GM21619 (cell line): ENCODE measurements at regions not wholly inside any gene's neighbourhood (a gene's known extent, or its start where the extent isn't known, plus 50 kb on each side); places are given as distances from the start of the nearest gene placed in this dataset.

Source experiments
- ATAC-seq: cut with Tn5 transposase; IDR thresholded peaks from one replicate; pipeline ENCODE4 v1.9.1; 2021; ENCODE audit not compliant: unreplicated experiment

GRCh38 chr9:108386032-108386431 is 469.8 kb downstream of the ACTL7B start:
- no peak for ATAC-seq

GRCh38 chr9:108383796-108384195 is 472.0 kb downstream of the ACTL7B start:
- ATAC-seq, result no peak

DNA sequence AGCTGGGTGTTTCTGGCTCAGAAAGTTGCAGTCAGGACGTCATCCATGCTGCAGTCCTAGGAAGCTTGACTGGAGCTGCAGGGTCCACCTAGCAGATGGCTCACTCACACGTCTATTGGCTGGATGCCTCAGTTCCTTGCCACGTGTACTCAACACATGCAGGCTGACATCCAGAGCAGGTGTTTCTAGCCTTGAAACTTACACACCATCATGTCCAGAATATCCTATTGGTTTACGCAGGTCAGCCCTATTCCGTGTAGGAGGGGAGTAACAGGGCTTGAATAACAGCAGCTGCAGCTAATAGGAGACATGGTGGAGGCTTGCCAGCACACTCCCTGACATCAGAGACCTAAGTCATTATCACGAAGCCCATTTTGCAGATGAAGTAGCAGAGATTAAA is 473.5 kb downstream of the ACTL7B start:
- ATAC-seq, result no peak

GRCh38 chr9:108377881-108378280 is 477.9 kb downstream of the ACTL7B start:
- no peak for ATAC-seq

DNA sequence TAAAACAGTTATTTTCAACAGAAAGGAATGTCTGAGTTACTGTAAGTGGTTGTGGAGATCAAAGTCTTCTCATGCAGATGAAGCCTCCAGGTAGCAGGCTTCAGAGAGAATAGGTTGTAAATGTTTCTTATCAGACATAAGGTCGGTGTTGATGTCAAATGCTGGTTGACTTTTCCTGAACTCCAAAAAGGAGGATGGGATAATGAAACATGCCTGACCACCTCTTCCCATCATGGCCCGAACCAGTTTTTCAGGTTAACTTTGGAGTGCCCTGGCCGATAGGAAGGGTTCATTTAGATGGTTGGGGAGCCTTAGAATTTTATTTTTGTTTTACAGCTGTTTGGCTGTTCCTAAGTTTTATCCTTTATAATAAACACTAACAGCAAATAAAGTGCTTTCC is 478.4 kb downstream of the ACTL7B start:
- no peak for ATAC-seq

GRCh38 chr9:108376140-108376539 is 479.6 kb downstream of the ACTL7B start:
- ATAC-seq, result no peak

- ATAC-seq, result no peak
Measured at GRCh38 chr9:108374626-108375025, 481.2 kb downstream of the ACTL7B start.

GRCh38 chr9:108367188-108367587 is 488.6 kb downstream of the ACTL7B start:
- ATAC-seq, result no peak

GRCh38 chr9:108363311-108363710 is 492.5 kb downstream of the ACTL7B start:
- ATAC-seq, result no peak

GRCh38 chr9:108360304-108360703 is 495.5 kb downstream of the ACTL7B start:
- no peak for ATAC-seq

- ATAC-seq, result no peak
Measured at GRCh38 chr9:108356806-108357205, 499.0 kb downstream of the ACTL7B start.

DNA sequence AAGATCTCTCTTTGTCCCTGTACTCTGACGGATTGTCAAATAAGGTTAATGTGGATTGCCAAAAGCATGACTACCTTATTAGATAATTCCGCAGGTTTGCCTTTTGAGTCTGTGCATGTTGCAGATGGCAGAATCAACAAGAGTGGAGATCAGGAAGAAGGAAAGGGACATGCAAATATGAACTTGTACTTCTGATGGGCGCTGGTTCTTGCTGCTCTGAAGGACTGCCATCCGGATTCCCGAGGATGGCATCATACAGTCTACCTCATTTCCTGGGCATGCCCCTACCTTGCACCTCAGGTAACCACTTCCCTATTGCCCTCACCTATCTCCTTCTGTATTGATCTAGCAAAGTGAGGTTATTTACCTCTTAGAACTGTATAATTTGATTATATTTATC is 504.2 kb downstream of the ACTL7B start:
- ATAC-seq, result no peak

DNA sequence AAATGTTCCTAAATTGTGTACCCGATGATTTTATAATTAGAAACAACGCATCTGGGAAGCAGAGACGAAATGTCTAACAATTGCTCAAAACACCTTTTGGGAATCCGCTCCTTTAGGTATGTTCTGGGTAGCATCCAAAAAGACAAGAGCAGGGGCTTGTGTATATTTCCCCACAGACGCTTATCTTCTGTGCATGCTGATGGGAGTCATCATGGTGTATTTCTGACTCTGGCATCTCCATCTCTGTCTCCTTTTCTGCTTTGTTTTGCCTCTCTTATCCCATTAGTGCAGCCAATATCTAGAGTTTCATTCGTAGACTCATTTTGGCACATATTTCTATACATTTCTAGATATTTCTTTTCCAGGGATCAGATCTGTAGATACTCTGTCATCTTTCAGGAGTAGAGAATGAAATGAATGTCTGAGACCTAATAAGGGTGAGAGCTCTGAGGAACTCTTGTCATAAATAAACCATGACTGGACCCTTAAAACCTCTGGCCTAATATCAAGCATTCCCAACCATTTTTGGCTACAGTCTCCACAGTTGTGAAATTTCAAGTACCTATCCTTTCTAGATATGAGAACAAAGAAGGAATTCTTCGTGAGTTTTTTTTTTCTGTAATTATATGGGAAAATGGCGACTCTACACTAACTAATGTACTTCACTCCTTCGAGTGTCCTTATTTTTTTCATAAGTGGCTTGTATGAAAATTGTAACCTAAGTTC is 508.2 kb downstream of the ACTL7B start:
- no peak for ATAC-seq

DNA sequence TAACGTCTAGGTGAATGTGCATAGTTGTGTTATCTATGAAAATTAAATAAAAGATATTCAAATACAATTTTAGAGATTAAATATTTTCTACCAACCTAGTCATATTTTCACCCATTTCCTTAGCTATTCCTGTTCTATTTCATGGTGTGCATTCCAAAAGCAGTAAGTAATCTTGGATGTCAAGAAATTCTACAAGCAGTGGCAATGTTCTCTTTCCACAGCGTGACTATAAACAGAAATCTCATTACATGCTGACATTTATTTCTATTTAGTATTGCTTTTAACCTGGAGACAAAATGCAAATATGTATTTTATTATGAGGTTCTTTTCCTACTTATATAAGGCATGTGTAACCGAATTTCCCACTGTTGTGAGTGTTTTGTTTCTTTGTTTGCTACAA is 510.0 kb downstream of the ACTL7B start:
- no peak for ATAC-seq

DNA sequence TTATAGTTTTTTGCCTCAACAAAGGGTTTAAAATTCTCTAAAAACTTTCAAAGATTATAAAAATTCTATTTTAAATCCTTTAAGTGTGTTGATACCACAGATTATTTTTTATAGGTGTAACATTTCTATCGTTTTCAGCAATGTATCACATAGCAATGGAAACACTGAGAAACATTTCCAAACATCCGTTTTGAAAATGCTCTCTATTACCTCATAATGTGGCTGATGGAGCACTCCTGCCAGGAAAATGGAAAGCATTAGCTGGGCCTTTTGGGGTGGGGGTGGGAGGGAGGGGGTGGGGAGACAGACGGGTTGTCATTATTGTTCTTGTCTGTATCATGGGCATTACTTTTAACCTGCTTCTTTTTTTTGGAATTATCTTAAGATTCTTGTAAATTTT is 516.5 kb downstream of the ACTL7B start:
- no peak for ATAC-seq

DNA sequence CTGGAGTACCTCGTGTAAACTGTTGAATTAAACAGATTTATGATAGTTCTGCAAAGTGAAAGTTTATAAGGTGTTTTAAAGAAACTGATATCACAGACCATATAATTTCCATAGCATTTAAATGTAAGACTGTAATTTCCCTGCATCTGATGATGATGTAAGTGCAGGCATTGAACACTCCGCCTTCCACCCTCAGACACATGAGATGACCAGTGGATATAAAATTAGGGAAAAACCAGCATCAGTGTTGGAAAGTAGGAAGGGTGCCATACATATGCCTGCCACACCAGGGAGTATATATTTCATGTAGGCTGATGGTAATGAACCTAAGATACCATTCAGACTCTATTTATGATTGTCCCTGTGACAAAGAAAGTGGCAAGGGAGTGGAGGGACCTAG is 519.2 kb downstream of the ACTL7B start:
- no peak for ATAC-seq

GRCh38 chr9:108333530-108333983 is 522.2 kb downstream of the ACTL7B start:
- ATAC-seq, result no peak

DNA sequence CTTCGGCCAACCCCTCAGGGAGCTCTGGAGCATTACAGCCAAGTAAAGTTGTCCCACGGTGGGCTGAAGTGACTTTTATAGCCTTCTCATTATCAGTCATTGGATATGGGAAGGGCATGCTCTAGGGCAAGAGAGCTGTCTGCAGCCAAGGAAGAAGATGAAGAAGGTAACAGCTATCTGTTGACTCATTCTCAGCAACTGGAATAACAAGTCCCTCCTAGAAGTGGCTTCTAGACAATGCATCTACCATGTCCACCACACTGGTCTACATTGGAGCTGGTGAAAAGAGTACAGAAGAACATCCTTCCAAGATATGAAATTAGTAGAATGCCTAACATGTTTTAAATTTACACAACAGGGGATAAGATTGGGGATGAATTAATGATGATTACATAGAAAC is 524.2 kb downstream of the ACTL7B start:
- ATAC-seq, result no peak

GRCh38 chr9:108325406-108325805 is 530.4 kb downstream of the ACTL7B start:
- ATAC-seq, result no peak

DNA sequence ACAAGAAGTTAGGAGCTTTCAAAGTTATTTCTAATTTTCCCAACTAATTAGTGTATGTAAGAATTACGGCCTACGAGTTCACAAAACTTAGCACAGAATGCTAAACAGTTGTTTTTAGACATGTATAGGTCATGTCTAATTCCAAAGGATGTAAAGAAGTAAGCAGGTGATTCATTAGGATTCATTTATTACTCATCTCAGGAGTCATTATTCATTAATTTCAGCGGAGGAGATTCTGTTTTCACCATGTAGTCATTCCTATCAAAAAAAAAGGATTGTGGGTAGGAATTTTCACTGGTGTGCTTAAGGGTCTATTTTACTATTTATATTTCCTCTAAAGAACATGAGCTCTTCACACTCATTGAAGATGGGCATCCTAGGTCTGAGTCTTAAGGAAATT is 532.2 kb downstream of the ACTL7B start:
- ATAC-seq, result no peak

GRCh38 chr9:108322326-108323098 is 533.3 kb downstream of the ACTL7B start:
- no peak for ATAC-seq

DNA sequence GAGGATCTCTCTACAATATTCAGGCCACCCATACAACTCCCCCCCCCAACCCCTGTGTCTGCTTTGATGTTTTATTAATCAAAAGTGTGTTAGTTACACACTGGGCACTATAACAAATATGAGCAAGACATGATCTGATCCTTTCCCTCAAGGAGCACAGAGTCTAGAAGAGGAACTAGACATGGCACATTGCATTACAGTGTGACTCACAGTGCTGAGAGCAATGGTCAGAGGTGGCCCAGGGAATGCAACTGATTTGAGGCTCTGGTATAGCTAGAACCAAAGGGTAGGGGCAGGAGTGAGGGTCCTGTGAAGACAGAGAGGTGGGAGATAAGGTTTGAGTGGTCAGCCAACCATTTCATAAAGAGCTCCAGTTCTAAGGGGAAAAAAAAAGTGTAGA is 539.2 kb downstream of the ACTL7B start:
- ATAC-seq, result no peak
